ENCODE measurements at regions not wholly inside any gene's neighbourhood (a gene's known extent, or its start where the extent isn't known, plus 50 kb on each side); places are given as distances from the start of the nearest gene placed in this dataset.

- TF ChIP-seq EGR1 (IDR thresholded peaks at IDR 0.05) = no peak
- TF ChIP-seq CREB1 (IDR thresholded peaks at IDR 0.05; ENCODE audit: low read depth) = no peak
- no peak for TF ChIP-seq EP300 (IDR thresholded peaks at IDR 0.05; ENCODE audit: borderline replicate concordance)
- no peak for TF ChIP-seq FOXM1 (IDR thresholded peaks at IDR 0.05; ENCODE audit: borderline replicate concordance, low read depth)
- no peak for TF ChIP-seq MAX (IDR thresholded peaks at IDR 0.05)
- TF ChIP-seq TEAD4 (IDR thresholded peaks at IDR 0.05) = no peak
These were observed 183.9 kb upstream of the PCDH7 start for GRCh38 chr4:30536231-30536630.

Data from Ishikawa (cell line).